ENCODE measurements at regions not wholly inside any gene's neighbourhood (a gene's known extent, or its start where the extent isn't known, plus 50 kb on each side); places are given as distances from the start of the nearest gene placed in this dataset.

- no peak for DNase-seq (ENCODE audit: low read depth)
- TF ChIP-seq CTCF (conservative IDR thresholded peaks at IDR 0.05; ENCODE audit: low read length) = no peak
- no peak overlapping the region for H3K4me3 ChIP-seq (ENCODE audit: low read length)
Observed at GRCh38 chr3:76765511-76765910, 274.4 kb upstream of the ROBO2 start.

- H3K4me3 ChIP-seq (ENCODE audit: low read length) = no peak overlapping the region
- TF ChIP-seq CTCF (conservative IDR thresholded peaks at IDR 0.05; ENCODE audit: low read length) = no peak
- DNase-seq (ENCODE audit: low read depth) = no peak
Observed at GRCh38 chr3:76768912-76769311, 271.0 kb upstream of the ROBO2 start.

- DNase-seq (ENCODE audit: low read depth) = no peak
- no peak for TF ChIP-seq CTCF (conservative IDR thresholded peaks at IDR 0.05; ENCODE audit: low read length)
- H3K4me3 ChIP-seq (ENCODE audit: low read length) = no peak overlapping the region
Observed at GRCh38 chr3:76776927-76777326, 263.0 kb upstream of the ROBO2 start.

GRCh38 chr3:76788206-76788605 is 251.7 kb upstream of the ROBO2 start:
- no peak overlapping the region for H3K4me3 ChIP-seq (ENCODE audit: low read length)
- no peak for DNase-seq (ENCODE audit: low read depth)
- no peak for TF ChIP-seq CTCF (conservative IDR thresholded peaks at IDR 0.05; ENCODE audit: low read length)

- TF ChIP-seq CTCF (conservative IDR thresholded peaks at IDR 0.05; ENCODE audit: low read length) = no peak
- DNase-seq (ENCODE audit: low read depth) = no peak
- no peak overlapping the region for H3K4me3 ChIP-seq (ENCODE audit: low read length)
Observed at GRCh38 chr3:76789237-76789636, 250.7 kb upstream of the ROBO2 start.

- no peak for DNase-seq (ENCODE audit: low read depth)
- no peak overlapping the region for H3K4me3 ChIP-seq (ENCODE audit: low read length)
- TF ChIP-seq CTCF (conservative IDR thresholded peaks at IDR 0.05; ENCODE audit: low read length) = no peak
Observed at GRCh38 chr3:76811418-76811817, 228.5 kb upstream of the ROBO2 start.

GRCh38 chr3:76812649-76813242 is 227.2 kb upstream of the ROBO2 start:
- no peak overlapping the region for H3K4me3 ChIP-seq (ENCODE audit: low read length)
- no peak for TF ChIP-seq CTCF (conservative IDR thresholded peaks at IDR 0.05; ENCODE audit: low read length)
- DNase-seq (ENCODE audit: low read depth) = no peak

Data from AG10803 (cell line).